ENCODE measurements at regions not wholly inside any gene's neighbourhood (a gene's known extent, or its start where the extent isn't known, plus 50 kb on each side); places are given as distances from the start of the nearest gene placed in this dataset.

DNA sequence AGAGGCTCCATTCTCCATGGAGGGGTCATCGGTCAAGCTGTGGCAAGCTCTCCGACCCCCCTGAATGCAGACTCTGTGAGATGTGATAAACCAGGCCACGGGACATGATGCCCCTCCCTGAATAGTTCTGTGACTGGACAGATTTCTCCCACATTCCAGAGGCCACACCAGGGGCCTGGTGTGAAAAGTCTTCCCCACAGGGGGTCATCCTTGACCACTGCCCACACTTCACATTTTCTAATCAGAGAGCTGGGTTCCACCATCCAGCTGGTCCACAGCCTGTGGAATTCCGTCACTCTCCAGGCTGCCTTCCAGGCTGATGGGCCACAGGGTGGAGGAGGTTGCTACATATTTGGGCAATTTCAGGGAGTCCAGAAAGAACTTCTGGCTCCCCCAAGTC lies 51.3 kb upstream of the CYRIA start:
- TF ChIP-seq, protein P1, sequence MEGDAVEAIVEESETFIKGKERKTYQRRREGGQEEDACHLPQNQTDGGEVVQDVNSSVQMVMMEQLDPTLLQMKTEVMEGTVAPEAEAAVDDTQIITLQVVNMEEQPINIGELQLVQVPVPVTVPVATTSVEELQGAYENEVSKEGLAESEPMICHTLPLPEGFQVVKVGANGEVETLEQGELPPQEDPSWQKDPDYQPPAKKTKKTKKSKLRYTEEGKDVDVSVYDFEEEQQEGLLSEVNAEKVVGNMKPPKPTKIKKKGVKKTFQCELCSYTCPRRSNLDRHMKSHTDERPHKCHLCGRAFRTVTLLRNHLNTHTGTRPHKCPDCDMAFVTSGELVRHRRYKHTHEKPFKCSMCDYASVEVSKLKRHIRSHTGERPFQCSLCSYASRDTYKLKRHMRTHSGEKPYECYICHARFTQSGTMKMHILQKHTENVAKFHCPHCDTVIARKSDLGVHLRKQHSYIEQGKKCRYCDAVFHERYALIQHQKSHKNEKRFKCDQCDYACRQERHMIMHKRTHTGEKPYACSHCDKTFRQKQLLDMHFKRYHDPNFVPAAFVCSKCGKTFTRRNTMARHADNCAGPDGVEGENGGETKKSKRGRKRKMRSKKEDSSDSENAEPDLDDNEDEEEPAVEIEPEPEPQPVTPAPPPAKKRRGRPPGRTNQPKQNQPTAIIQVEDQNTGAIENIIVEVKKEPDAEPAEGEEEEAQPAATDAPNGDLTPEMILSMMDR (IDR thresholded peaks at IDR 0.05): no peak
- H3K27ac Mint-ChIP-seq (ENCODE audit: unreplicated experiment): no peak overlapping the region
- H3K27me3 Mint-ChIP-seq (ENCODE audit: unreplicated experiment): peaks cover 5% of the 10 kb centered on the region

DNA sequence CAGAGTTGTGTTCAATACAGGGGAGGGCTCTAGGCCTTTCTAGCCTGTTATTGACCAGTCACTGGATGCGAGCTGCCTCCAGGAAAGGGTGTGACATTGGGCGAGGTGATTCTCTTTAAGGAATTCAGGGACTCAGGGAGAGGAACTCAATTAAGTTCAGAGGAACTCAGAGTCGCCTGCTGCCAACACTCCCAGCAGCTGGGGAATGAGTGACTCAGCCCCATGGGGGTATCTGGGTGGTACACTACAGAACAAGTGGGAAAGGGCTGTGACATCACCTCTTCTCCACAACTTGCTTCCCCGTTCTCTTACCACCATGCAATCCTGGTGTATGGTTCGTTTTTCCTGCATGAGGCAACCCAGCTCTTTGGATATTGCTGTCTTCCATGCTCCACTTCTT lies 50.4 kb upstream of the CYRIA start:
- TF ChIP-seq, protein P1 (IDR thresholded peaks at IDR 0.05): no peak
- no peak overlapping the region for H3K27ac Mint-ChIP-seq (ENCODE audit: unreplicated experiment)
- no peaks in the 10 kb centered on the region for H3K36me3 Mint-ChIP-seq (ENCODE audit: unreplicated experiment)
- DNase-seq (ENCODE audit: extremely low spot score, unreplicated experiment): no peak
- no peaks in the 10 kb centered on the region for H3K9me3 Mint-ChIP-seq (ENCODE audit: unreplicated experiment)
- no peak overlapping the region for H3K4me3 Mint-ChIP-seq (ENCODE audit: unreplicated experiment)
- H3K27me3 Mint-ChIP-seq (ENCODE audit: unreplicated experiment): peaks cover 5% of the 10 kb centered on the region
- no peaks in the 10 kb centered on the region for H3K4me1 Mint-ChIP-seq (ENCODE audit: unreplicated experiment)

More for the DNA sequence above, 51.3 kb upstream of the CYRIA start:
- no peaks in the 10 kb centered on the region for H3K4me1 Mint-ChIP-seq (ENCODE audit: unreplicated experiment)
- H3K4me3 Mint-ChIP-seq (ENCODE audit: unreplicated experiment): no peak overlapping the region
- DNase-seq (ENCODE audit: extremely low spot score, unreplicated experiment): no peak
- no peaks in the 10 kb centered on the region for H3K9me3 Mint-ChIP-seq (ENCODE audit: unreplicated experiment)
- no peaks in the 10 kb centered on the region for H3K36me3 Mint-ChIP-seq (ENCODE audit: unreplicated experiment)

Measured in osteocyte (in vitro differentiated cells).